Neutrophil (primary cell): ENCODE measurements at regions not wholly inside any gene's neighbourhood (a gene's known extent, or its start where the extent isn't known, plus 50 kb on each side); places are given as distances from the start of the nearest gene placed in this dataset.
A peak's percentile ranks its signal among the peaks of the same experiment; 100 is the strongest.

Source experiments
- H3K27ac ChIP-seq: fragments of 200-600 bp; sonication (generic); 2 replicates; pipeline ENCODE4 v1.5.1; 2016; ENCODE audit warnings: mild to moderate bottlenecking, moderate library complexity
- H3K27me3 ChIP-seq: fragments of 200-600 bp; sonication (generic); 2 replicates; pipeline ENCODE4 v1.6.0; 2016; ENCODE audit warnings: mild to moderate bottlenecking
- H3K36me3 ChIP-seq: fragments of 200-600 bp; sonication (generic); 2 replicates; pipeline ENCODE4 v1.5.1; 2017
- H3K4me1 ChIP-seq, 2 experiments: fragments of 200-600 bp in 1 of 2; sonication (generic) in 1 of 2; 1 replicate in 1 of 2; 2 replicates in 1 of 2; pipeline versions ENCODE4 v1.5.1 to v1.6.1; 2013 to 2016; ENCODE audit warnings: low read depth in 1 of 2, low read length in 1 of 2, mild to moderate bottlenecking in 1 of 2, moderate library complexity in 1 of 2; ENCODE audit not compliant: control insufficient read depth in 1 of 2, insufficient read depth in 1 of 2
- H3K4me3 ChIP-seq, 2 experiments: fragments of 200-600 bp in 1 of 2; sonication (generic) in 1 of 2; 1 replicate in 1 of 2; 2 replicates in 1 of 2; pipeline ENCODE4 v1.5.1; 2013 to 2016; ENCODE audit warnings: low read depth in 1 of 2, low read length in 1 of 2, mild to moderate bottlenecking in 1 of 2, moderate library complexity in 1 of 2
- H3K9me3 ChIP-seq: fragments of 200-600 bp; sonication (generic); 2 replicates; pipeline ENCODE4 v1.5.1; 2016
- CTCF ChIP-seq: fragments of 200-600 bp; sonication (generic); IDR thresholded peaks from 2 replicates; pipeline ENCODE4 v1.5.1; 2016; ENCODE audit warnings: antibody characterized with exemption

GRCh38 chr11:21625982-21626381, 566.9 kb upstream of the ANO5 start:
- peaks cover 0 to 20% of the 10 kb centered on the region in 2 experiments for H3K4me1 ChIP-seq
- H3K4me3 ChIP-seq = no peak overlapping the region
- TF ChIP-seq CTCF = no peak
- no peaks in the 10 kb centered on the region for H3K27me3 ChIP-seq
- H3K9me3 ChIP-seq = no peaks in the 10 kb centered on the region
- peak overlapping the region; percentile 73 for H3K27ac ChIP-seq
- no peaks in the 10 kb centered on the region for H3K36me3 ChIP-seq

GRCh38 chr11:21628641-21629040, 564.2 kb upstream of the ANO5 start:
- peaks cover 0 to 20% of the 10 kb centered on the region in 2 experiments for H3K4me1 ChIP-seq
- no peak for TF ChIP-seq CTCF
- no peak overlapping the region for H3K4me3 ChIP-seq
- no peaks in the 10 kb centered on the region for H3K36me3 ChIP-seq
- H3K27me3 ChIP-seq = no peaks in the 10 kb centered on the region
- H3K9me3 ChIP-seq = no peaks in the 10 kb centered on the region
- no peak overlapping the region for H3K27ac ChIP-seq

GRCh38 chr11:21630934-21631478, 561.9 kb upstream of the ANO5 start:
- Histone ChIP-seq H3K4me3 (no peak overlapping the region), H3K4me1 (peaks cover 0 to 23% of the 10 kb centered on the region in 2 experiments), H3K9me3 (no peaks in the 10 kb centered on the region), H3K27me3 (no peaks in the 10 kb centered on the region), H3K27ac (no peak overlapping the region), H3K36me3 (no peaks in the 10 kb centered on the region)
- TF ChIP-seq CTCF = no peak

GRCh38 chr11:21631991-21632390, 560.9 kb upstream of the ANO5 start:
- no peaks in the 10 kb centered on the region for H3K27me3 ChIP-seq
- no peak overlapping the region for H3K27ac ChIP-seq
- H3K4me3 ChIP-seq = no peak overlapping the region
- no peaks in the 10 kb centered on the region for H3K9me3 ChIP-seq
- H3K4me1 ChIP-seq = peaks cover 0 to 14% of the 10 kb centered on the region in 2 experiments
- TF ChIP-seq CTCF = no peak
- H3K36me3 ChIP-seq = no peaks in the 10 kb centered on the region

- no peak for TF ChIP-seq CTCF
- H3K27ac ChIP-seq = no peak overlapping the region
- H3K9me3 ChIP-seq = no peaks in the 10 kb centered on the region
- H3K27me3 ChIP-seq = no peaks in the 10 kb centered on the region
- H3K4me1 ChIP-seq = peaks cover 0 to 13% of the 10 kb centered on the region in 2 experiments
- no peak overlapping the region for H3K4me3 ChIP-seq
- H3K36me3 ChIP-seq = no peaks in the 10 kb centered on the region
Observed at GRCh38 chr11:21634491-21634890, 558.4 kb upstream of the ANO5 start.

- TF ChIP-seq CTCF = no peak
- Histone ChIP-seq H3K9me3 (no peaks in the 10 kb centered on the region), H3K27ac (no peak overlapping the region)
Observed at GRCh38 chr11:21634956-21635355, 557.9 kb upstream of the ANO5 start.

More at GRCh38 chr11:21634956-21635355, 557.9 kb upstream of the ANO5 start:
- Histone ChIP-seq H3K4me1 (peaks cover 0 to 13% of the 10 kb centered on the region in 2 experiments), H3K36me3 (no peaks in the 10 kb centered on the region), H3K27me3 (no peaks in the 10 kb centered on the region), H3K4me3 (no peak overlapping the region)
